Activated CD8-positive, alpha-beta memory T cell treated with anti-CD3 and anti-CD28 coated beads for 36 hours (primary cell): ENCODE measurements at regions not wholly inside any gene's neighbourhood (a gene's known extent, or its start where the extent isn't known, plus 50 kb on each side); places are given as distances from the start of the nearest gene placed in this dataset.
"Not testable (repeated sequence)": the region's sequence is repeated elsewhere in the genome, so short reads cannot be mapped to it uniquely, and the experiment has no call there.

ENCODE experiments used
- CTCF ChIA-PET: fragments of 350-600 bp; sonication (Branson Sonifier 250); formaldehyde crosslinking; loops from one replicate; lab custom pipeline; 2021; ENCODE audit warnings: antibody characterized with exemption; lab: Charles Lee
- POLR2A ChIA-PET: fragments of 350-600 bp; sonication (Branson Sonifier 250); formaldehyde crosslinking; loops from one replicate; lab custom pipeline; 2021; ENCODE audit warnings: antibody characterized with exemption; lab: Charles Lee

DNA sequence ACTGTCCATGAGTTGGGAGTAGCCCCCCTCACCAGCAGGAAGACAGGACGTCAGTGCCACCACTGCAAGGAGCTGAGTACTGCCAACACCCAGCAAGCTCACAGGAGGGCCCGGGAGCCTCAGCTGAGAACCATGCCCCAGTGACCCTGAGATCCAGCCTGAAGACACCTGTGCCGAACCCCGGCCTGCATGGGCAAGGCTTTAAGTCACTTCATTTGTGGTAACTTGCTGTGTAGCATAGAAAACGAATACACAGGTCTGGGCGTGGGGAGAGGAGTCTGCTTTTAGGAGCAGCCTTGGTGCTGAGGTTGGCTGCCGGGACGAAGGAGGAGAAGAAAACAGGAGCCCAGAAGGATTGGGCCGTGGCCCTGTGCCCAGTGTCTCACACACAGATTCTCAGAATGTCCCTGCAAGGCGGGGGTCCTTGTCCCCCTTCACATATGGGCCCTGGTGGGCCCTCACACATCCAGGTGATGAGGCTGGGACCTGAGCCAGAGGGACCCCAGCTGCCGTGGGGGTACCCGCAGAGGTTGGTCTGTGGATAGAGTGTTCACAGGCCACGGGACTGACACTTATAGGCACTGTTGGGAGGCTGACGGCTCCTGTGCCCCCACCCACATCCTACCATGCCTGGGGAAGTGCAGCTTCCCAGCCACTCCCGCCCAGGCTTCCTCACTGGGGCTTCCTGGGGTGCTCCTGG is 85.3 kb downstream of the PLXNA1 start:
- POLR2A ChIA-PET = no interaction called here
- CTCF ChIA-PET = no interaction called here

DNA sequence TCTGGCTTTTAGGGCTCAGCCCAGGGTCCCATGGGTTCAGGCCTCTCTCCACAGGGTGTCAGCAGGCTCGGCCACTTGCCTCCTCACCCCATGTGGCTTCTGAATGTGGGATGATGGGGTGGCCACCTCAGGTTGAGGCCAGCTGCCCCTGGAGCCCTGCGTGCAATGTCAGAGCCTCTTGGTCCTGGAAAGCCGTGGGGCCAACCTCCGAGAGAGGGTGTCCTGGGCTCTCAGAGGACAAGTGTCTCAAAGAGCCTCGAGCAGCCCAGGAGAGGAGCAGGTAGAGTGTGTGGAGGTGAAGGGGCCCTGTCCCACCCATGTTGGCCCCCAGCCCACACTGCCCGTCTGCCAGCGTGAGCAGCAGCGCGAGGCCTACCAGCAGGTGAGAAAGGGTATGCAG is 86.0 kb downstream of the PLXNA1 start:
- CTCF ChIA-PET = no interaction called here
- POLR2A ChIA-PET = no interaction called here

DNA sequence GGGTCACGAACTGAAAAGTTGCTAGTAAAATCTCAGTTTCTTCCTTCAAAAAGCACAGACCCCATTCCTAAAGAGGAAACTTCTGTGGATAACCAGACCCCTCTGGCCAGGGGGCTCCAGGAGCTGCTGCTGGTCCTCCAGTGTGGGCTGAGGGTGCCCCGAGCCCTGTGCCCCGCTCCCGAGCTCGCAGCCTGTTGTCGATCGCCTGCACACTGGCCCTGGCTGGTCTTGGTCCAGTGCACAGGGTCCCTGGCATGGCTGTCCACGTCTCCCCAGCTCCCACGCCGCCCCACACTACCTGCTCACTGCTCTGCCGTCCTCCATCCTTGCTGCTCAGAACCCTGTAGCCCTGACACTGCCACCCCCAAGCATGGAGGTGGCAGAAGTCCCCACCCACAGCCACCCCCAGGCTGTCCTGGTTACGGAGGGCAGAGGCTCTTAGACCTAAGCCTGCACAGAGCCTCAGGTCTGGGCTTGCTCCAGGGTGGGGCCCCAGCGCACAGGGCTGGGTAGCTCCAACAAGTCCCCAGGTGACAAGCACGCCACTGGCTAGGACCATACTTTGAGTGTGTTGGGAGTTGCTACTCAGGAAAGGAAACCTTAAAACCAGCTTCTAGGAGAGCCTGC is 87.0 kb downstream of the PLXNA1 start:
- CTCF ChIA-PET = no interaction called here
- POLR2A ChIA-PET = no interaction called here

DNA sequence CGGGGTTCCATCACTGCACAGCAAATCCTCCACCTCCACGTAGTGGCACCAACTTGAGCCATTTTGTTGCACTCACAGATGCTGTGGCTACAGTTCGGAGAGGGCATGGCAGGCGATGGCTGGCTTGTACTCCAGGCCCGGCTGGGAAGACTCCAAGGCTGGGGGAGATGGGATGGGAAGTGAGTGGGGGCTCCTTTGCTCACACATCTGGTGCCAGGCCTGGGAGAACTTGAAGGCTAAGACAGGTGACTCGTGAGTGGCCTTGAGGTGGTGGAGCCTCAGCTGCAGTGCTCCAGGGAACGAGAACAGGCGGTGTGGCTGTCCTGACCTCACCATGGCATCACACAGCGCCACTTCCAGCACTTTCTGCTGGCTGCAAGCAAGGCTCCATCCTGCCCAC is 87.9 kb downstream of the PLXNA1 start:
- POLR2A ChIA-PET = no interaction called here
- CTCF ChIA-PET = no interaction called here

DNA sequence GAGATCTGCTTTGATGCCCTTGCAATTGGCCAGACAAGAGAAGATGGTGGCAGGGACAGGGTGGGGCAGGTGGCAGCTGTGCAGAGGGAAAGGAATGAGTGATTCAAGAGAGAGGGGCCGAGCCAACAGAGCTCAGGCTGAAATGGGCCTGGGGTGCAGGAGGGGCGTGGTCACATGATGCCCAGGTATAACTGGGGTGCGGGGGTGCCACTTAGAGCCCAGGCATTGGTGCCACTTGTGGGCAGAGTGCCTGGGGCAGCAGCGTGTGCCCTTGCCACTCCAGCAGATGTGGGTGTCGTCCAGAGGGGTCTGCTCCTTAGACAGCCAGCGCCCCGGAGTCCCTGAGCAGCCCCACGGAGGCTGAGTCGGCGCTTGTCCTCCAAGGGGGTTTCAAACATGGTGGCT is 88.7 kb downstream of the PLXNA1 start:
- ChIA-PET CTCF (no interaction called here), POLR2A (no interaction called here)

DNA sequence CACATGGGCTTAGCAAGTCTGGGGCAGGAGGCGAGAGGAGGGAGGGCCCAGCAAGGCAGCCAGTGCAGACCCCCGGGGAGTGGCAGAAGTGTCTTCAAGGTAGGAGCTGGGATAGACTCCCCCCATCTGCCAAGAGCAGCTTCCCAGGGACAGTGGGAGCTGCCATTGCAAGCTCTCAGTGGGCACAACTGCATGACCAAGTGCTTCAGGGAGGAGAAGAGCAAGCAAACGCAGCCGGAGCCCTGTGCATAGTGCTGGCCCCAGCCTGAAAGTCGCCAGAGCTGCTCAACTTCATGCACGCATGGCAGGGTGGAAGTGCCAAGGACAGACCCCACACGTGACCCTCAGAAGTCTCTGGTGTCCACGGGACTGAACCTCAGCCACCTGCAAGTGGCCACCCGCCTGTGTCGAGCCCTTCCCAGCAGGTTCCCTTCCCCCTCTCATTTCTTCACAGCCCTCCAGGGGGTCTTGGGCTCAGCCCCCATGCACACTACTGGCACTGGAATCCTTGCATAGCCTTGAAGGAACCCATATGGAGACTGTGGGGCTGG is 89.4 kb downstream of the PLXNA1 start:
- CTCF ChIA-PET = no interaction called here
- POLR2A ChIA-PET = no interaction called here

DNA sequence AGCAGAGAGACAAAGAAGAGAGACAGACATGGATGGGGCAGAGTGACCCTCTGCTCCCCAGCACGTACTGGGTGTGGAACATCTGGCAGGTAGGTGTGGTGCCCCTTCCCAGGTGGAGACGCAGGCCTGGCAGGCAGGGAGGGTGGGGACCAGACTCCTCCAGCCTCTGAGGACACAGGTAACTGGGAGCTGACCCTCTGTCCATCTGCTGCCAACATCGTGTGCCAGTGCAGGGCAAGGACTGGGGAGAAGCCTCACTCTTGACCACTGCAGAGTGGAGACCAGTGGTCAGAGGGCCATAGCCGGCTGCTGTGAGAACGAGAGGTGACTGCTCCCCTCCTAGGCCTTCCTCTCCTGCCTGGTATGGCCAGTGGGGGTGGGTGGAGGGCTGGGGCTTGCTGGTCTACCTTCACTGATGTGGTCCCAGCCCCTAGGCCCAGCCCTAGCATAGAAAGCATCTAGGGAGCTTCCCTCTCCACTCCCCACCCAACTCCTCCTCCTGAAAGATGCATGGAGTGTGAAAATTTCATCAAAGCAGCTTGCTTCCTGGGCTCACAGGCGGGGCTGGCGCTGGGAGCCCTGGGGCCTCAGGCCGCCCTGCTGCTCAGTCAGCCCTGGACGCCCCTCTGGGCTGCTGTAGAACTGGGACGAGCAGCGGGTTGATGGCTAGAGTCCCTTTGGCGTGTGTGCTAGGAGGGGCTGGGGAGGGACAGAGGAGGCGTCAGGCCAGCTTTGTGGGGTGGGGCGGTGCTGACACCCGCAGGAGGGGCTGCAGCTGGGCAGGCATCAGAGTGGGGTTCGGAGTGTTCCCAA is 90.3 kb downstream of the PLXNA1 start:
- POLR2A ChIA-PET = no interaction called here
- CTCF ChIA-PET = no interaction called here

DNA sequence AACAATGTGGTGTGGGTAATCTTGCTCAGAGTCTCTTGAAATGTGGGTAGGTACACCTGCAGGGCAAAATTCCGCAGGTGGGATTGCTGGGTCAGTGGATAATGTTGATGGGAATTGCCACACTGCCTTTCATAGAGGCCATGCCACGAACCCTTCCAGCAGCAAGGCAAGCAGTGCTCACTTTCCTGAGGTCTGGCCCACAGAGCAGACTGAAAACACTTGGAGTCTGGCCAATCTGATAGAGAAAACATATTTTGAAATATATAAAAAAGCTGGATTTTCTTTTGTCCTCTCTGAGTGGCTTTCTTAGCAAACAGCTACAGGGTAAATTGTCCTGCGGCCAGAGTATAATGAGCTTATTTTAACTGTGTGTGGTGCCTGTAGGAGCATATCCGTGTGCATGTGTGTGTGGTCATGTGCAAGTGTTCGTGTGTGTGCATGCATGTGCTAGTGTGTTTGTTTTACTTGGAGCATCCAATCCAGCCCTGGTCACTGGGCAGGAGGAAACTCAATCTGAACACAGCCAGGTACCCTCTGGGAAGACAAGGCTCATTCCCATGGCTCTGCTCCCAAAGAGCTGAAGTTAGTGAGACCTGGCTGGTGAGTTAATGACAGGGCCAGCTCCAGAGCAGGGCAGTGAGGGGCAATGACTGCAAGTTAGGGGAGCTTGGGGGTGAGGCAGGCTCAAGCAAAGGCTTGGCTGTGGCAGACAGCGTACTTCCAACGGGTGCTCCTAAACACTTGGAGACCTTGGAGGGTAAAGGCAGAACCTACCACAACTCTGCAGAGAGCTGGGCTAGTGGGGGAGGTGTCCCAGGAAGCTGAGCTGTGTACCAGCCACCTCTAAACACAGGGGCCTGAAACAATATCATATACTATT is 91.3 kb downstream of the PLXNA1 start:
- POLR2A ChIA-PET = no interaction called here
- CTCF ChIA-PET = no interaction called here

DNA sequence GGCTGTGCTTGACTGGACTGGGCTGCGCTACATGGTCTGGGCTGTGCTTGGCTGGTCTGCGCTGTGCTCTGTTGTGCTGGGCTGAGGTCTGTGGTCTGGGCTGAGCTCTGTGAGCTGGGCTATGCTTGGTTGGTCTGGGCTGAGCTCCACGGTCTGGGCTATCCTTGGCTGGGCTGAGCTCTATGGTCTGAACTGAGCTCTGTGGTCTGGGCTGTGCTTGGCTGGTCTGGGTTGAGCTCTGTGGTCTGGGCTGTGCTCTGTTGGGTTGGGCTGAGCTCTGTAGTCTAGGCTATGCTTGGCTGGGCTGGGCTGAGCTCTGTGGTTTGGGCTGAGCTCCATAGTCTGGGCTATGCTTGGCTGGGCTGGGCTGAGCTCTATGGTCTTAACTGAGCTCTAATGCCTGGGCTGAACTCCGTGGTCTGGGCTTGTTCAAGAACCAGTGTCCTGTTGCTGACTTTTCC is 92.0 kb downstream of the PLXNA1 start:
- ChIA-PET CTCF (no interaction called here), POLR2A (no interaction called here)

DNA sequence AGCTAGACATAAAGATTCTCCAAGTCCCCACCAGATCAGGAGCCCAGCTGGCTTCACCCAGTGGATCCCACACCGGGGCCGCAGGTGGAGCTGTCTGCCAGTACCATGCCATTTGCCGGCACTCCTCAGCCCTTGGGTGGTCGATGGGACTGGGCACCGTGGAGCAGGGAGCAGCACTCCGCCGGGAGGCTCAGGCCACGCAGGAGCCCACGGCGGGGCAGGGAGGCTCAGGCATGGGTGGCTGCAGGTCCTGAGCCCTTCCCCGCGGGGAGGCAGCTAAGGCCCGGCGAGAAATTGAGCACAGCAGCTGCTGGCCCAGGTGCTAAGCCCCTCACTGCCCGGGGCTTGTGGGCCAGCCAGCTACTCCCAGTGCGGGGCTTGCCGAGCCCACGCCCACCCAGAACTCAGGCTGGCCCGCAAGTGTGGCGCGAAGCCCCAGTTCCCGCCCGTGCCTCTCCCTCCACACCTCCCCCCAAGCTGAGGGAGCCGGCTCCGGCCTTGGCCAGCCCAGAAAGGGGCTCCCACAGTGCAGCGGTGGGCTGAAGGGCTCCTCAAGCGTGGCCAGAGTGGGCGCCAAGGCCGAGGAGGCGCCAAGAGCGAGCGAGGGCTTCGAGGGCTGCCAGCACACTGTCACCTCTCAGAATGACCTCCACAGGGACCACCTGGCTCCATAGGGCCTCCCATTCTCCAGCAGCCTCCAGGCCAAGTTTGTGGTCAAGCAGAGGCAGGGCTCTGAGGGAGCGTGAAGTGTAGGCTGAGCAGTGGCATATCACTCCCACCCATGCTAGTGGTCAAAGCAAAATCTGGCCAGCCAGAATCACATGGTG is 93.5 kb downstream of the PLXNA1 start:
- POLR2A ChIA-PET = not testable (repeated sequence)
- CTCF ChIA-PET = interaction anchor here (0.9 kb wide), 1 partner anchor 554 kb away, joined by 3 read pairs; no protein-coding TSS in a partner anchor

DNA sequence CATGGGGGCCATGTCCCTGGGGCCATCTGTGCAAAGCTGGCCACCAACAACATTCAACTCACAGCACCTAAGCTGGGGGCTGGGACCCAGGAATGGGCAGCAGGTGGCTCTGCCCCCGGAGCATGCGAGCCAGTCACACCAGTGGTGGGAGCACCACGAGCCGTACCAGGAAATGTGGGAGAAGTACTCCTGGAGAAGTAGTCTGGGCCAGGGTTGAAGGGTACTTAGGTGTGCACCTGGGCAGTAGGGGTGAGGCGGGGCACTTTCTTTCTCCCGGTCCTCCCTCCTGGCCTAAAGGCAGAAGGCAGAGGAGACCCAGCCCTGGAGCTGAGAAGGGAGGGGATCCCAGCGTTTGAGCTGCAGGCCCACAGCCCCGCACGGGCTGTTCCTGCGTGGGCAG is 94.2 kb downstream of the PLXNA1 start:
- ChIA-PET POLR2A (no interaction called here), CTCF (interaction anchor here (0.9 kb wide), 1 partner anchor 555 kb away, joined by 3 read pairs; no protein-coding TSS in a partner anchor)

DNA sequence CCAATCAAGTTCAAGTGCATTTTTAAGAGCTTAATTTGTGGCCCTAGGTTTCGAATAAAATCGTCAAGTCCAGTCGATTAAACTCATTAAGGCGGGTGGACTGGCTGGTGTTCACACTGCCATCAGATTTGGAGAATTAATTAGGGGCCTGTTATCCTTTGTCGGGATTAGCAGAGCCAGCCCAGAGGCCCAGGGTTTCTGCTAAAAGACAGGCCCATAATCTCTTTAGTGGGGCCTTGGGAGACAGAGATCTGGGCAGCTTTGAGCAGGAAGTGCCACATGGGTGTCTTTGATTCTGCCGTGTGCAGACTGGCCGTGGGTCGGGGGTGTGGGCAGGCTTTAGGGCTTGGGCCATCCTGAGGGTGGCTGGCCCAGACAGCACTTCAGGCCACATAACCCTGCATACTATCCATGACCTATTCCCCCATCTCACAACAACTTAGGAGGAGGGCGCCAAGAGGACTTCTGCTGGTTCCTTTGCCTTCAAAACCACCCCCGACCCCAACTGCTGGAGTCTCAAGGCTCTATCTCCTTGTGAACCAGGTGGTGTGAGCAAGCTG is 94.7 kb downstream of the PLXNA1 start:
- POLR2A ChIA-PET = no interaction called here

DNA sequence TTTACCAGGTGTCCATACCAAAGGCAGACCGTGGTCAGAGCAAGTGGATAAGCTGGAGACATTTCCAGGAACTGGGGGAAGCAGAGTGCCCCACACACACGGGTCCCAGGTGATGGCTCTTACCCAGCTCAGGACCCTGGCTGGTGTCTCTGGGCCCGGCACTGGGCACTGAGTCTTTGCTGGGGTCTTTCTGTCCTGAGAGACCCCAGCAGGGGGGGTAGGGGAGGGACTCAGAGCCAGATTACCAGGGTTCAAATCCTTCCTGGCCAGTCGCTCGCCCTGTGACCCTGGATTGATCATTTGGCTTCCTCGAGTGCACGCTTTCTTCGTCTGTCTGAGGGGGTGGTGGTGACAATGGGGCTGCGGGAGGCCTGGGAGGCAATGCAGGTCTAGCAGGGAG is 95.7 kb downstream of the PLXNA1 start:
- ChIA-PET POLR2A (no interaction called here), CTCF (no interaction called here)

More for the DNA sequence above, 94.7 kb downstream of the PLXNA1 start:
- CTCF ChIA-PET = interaction anchor here (0.9 kb wide), 1 partner anchor 555 kb away, joined by 3 read pairs; no protein-coding TSS in a partner anchor

DNA sequence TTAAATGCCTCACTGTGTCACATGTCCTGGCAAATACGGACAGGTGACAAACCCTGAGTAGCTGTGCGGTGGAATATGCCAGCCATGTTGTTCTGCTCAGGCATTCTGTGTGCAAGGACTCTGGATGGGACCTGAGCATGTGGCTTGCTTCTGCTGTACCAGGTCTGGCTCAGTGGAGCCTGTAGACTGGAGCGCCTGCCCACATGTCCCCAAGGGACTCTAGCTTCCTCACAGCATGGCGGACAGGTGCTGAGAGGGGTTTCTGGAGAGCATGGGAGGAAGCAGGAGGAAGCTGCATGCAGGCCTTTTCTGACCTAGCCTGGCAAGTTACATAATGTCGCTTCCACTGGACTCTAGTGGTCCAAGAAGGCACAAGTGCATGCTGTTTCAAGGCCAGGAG is 96.3 kb downstream of the PLXNA1 start:
- ChIA-PET CTCF (no interaction called here), POLR2A (no interaction called here)

DNA sequence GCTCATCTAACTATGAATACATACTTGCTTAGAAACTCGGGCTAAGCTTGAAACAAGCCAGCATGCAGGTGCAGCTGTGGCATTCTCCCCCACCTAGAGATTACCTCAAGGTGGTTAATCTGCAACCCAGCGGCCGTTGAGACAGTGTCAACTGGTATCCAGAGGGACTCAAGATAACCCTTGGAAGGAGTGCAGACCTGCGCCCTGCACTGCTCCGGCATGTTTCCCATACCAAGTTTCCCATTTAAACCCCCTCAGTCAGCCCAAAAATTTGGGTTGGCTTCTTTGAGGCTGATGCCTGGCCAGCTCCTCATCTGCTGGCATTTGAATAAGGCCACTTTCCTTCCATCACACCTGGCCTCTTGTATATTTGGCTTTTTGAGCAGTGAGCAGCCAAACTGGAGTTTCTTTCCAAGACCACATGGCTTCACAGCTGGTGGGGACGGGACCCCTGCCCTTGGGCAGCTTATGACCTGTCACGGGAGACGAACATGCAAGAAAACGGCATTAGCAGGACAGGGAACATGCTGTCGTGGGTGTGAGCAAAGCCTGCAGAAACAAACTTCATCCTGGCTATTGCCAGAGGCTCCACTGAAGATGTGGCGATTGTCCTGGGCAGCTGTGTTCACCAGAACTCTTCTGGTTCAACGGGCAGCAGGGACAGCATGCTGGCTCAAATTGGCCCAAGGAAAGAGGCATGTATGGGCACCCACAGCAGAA is 98.2 kb downstream of the PLXNA1 start:
- CTCF ChIA-PET = no interaction called here
- POLR2A ChIA-PET = no interaction called here

DNA sequence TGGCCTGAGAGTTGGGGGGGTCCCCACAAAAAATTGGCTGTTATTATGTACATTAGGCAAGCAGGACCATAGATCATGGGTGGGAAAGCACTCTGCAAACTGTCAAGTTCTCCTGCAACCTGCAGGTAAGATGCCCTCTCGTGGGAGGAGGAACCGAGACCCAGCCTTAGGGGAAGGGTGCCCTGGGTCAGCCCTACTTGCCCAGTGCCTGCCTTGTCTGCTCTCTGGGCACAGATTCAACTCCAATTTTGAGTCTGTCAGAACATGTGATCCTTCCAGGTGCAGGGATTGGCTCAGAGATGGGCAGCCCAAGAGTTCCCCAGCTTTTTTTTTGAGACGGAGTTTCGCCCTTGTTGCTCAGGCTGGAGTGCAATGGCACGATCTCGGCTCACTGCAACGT is 99.2 kb downstream of the PLXNA1 start:
- CTCF ChIA-PET = no interaction called here
- POLR2A ChIA-PET = no interaction called here

DNA sequence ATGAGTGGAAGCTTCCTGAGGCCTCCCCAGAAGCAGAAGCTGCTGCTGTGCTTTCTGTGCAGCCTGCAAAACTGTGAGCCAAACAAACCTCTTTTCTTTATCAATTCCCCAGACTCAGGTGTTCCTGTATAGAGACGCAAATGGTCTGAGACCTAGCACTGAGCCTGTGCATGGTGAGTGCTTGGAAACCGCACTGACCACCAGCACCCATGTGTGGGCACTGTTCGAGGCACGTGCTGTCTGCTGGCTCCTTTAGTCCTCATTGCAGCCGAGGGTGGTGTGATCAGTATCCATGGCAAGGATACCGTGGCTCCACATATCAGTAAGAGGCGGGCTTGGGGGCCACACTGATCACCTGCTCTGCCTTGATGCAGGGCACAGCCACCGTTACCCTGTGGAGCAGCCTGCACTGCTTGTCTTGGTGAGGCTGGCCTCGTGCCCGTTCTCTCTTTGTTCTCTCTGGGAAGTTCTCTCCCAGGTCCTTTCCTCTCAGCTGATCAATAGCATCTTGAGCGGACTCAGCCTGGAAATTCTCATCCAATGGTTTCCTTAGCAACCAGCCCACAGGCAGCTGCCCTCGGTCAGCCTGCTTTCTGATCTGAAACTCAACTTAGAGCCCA is 101.0 kb downstream of the PLXNA1 start:
- ChIA-PET POLR2A (no interaction called here), CTCF (no interaction called here)
